HepG2 (cell line): ENCODE measurements at regions not wholly inside any gene's neighbourhood (a gene's known extent, or its start where the extent isn't known, plus 50 kb on each side); places are given as distances from the start of the nearest gene placed in this dataset.

ENCODE experiments used
- ATAC-seq: fragments of 200-7000 bp; cut with Tn5 transposase; 3 replicates; pipeline ENCODE4 v1.9.1; 2020; ENCODE audit warnings: mild to moderate bottlenecking, moderate library complexity
- BruUV-seq: library from RNA; stranded (reverse); fragments of 400-500 nt; replicated peaks from 2 replicates; lab custom pipeline; 2021; lab: Mats Ljungman, UMichigan
- CTCF ChIA-PET: fragments of 300-600 bp; formaldehyde crosslinking; extraction: SDS; loops from one replicate; lab custom pipeline; 2021; ENCODE audit warnings: low total read pairs, inconsistent platforms, low intra/inter-chr PET ratio; lab: Yijun Ruan, JAX
- POLR2A ChIA-PET: fragments of 350-600 bp; sonication (Branson Sonifier 250); formaldehyde crosslinking; loops from one replicate; lab custom pipeline; 2020; ENCODE audit warnings: antibody characterized with exemption, inconsistent platforms; lab: Yijun Ruan, JAX
- DNase-seq: peaks from one replicate; pipeline ENCODE4 v3.0.0-alpha.2; 2015; ENCODE audit warnings: low spot score
- FAIRE-seq: peaks from 3 replicates; lab custom pipeline; 2011; peaks lifted over from hg19 to GRCh38; lab: Jason Lieb, UNC
- H2AFZ ChIP-seq: one replicate; pipeline ENCODE4 v1.6.1; 2011; ENCODE audit warnings: low read length, inconsistent platforms
- H3K27ac ChIP-seq: fragments of 300-600 bp; 3 replicates; pipeline ENCODE4 v1.8.0; 2011; ENCODE audit warnings: mixed run types, mild to moderate bottlenecking, mixed read lengths, low read length, inconsistent platforms; ENCODE audit not compliant: insufficient read depth; ENCODE audit errors: extremely low read length
- H3K27me3 ChIP-seq, 2 experiments: fragments of 200-600 bp in 1 of 2; 2 replicates in 1 of 2; 3 replicates in 1 of 2; pipeline versions ENCODE4 v1.6.0 to v1.8.0; 2011; ENCODE audit warnings: low read length in 2 of 2, mild to moderate bottlenecking in 2 of 2, moderate library complexity in 2 of 2, inconsistent platforms in 1 of 2; ENCODE audit not compliant: insufficient read depth in 2 of 2, control insufficient read depth in 1 of 2
- H3K36me3 ChIP-seq, 2 experiments: fragments of 200-600 bp in 1 of 2; replicated peaks in 1 of 2; 2 replicates in 1 of 2; 3 replicates in 1 of 2; pipeline versions ENCODE4 v1.5.1 to v1.8.0; 2011; ENCODE audit warnings: low read length in 2 of 2, inconsistent platforms in 1 of 2; ENCODE audit not compliant: insufficient read depth in 2 of 2, control insufficient read depth in 1 of 2
- H3K4me1 ChIP-seq: 2 replicates; pipeline ENCODE4 v1.5.1; 2012; ENCODE audit warnings: low read length, inconsistent platforms; ENCODE audit not compliant: insufficient read depth
- H3K4me2 ChIP-seq: 2 replicates; pipeline ENCODE4 v1.6.0; 2011; ENCODE audit warnings: low read depth, low read length, inconsistent platforms
- H3K4me3 ChIP-seq, 3 experiments: fragments of 200-600 bp in 1 of 3; sonication (generic), shearing (Covaris generic) in 1 of 3; replicated peaks in 1 of 3; 2 replicates each; pipeline ENCODE4 v1.5.1; 2011 to 2016; ENCODE audit warnings: low read length in 3 of 3, inconsistent platforms in 2 of 3, low read depth in 2 of 3, mild to moderate bottlenecking in 2 of 3, control low read depth in 1 of 3, mixed read lengths in 1 of 3; ENCODE audit not compliant: insufficient read depth in 1 of 3
- H3K79me2 ChIP-seq: one replicate; pipeline ENCODE4 v1.6.1; 2011; ENCODE audit warnings: low read length, inconsistent platforms; ENCODE audit not compliant: insufficient read depth
- H3K9ac ChIP-seq: 2 replicates; pipeline ENCODE4 v1.6.0; 2011; ENCODE audit warnings: mild to moderate bottlenecking, low read depth, low read length, inconsistent platforms; ENCODE audit not compliant: insufficient read depth
- H3K9me3 ChIP-seq: 2 replicates; pipeline ENCODE4 v1.5.1; 2012; ENCODE audit warnings: mild to moderate bottlenecking, low read length
- H4K20me1 ChIP-seq: 2 replicates; pipeline ENCODE4 v1.6.0; 2011; ENCODE audit warnings: inconsistent platforms, mild to moderate bottlenecking, low read length, moderate library complexity; ENCODE audit not compliant: insufficient read depth
- MEIS2 ChIP-seq: sonication (generic); formaldehyde crosslinking; IDR thresholded peaks from 2 replicates; pipeline ENCODE4 v1.9.0; 2021; ENCODE audit warnings: mild to moderate bottlenecking, missing genetic modification reagents
- NFE2L2 ChIP-seq: fragments of 150-350 bp; IDR thresholded peaks from 2 replicates; pipeline ENCODE4 v1.6.1; 2014; ENCODE audit warnings: low read length
- REL ChIP-seq: sonication (generic); formaldehyde crosslinking; conservative IDR thresholded peaks from 2 replicates; pipeline ENCODE4 v1.8.0; 2022; ENCODE audit warnings: mild to moderate bottlenecking, missing genetic modification reagents, moderate library complexity
- SMAD9 ChIP-seq: sonication (generic); formaldehyde crosslinking; IDR thresholded peaks from 2 replicates; pipeline ENCODE4 v1.5.1; 2020; ENCODE audit warnings: mild to moderate bottlenecking, missing genetic modification reagents
- SRSF1 ChIP-seq: fragments of 200-400 bp; formaldehyde crosslinking; optimal IDR thresholded peaks from 2 replicates; pipeline ENCODE3; 2017; ENCODE audit warnings: mild to moderate bottlenecking, low read depth, low read length, moderate library complexity
- ZNF136 ChIP-seq: sonication (generic); formaldehyde crosslinking; IDR thresholded peaks from 2 replicates; pipeline ENCODE4 v1.8.1; 2022; ENCODE audit warnings: low read depth, mild to moderate bottlenecking, moderate library complexity, missing genetic modification reagents
- ZNF367 ChIP-seq: sonication (generic); formaldehyde crosslinking; IDR thresholded peaks from 2 replicates; pipeline ENCODE4 v1.4.0; 2020; ENCODE audit warnings: missing genetic modification reagents, borderline replicate concordance
- ZNF775 ChIP-seq: sonication (generic); formaldehyde crosslinking; IDR thresholded peaks from 2 replicates; pipeline ENCODE4 v1.4.0; 2020; ENCODE audit warnings: missing genetic modification reagents, mild to moderate bottlenecking, moderate library complexity, borderline replicate concordance
- WGBS: methylation state at CpG from one replicate; pipeline ENCODE4 v1.1.6; 2017; ENCODE audit warnings: low lambda C conversion rate; 5-methylcytosine and 5-hydroxymethylcytosine counted together
- in situ Hi-C: cut with HindIII; loops from 2 replicates; pipeline ENCODE4 v1.10.0; 2017; ENCODE audit warnings: low pct_unique_long_range_greater_than_20kb; ENCODE audit not compliant: extremely low pct_ligation_motif_present
- intact Hi-C: fragments of 100-400 bp; cut with micrococcal nuclease; formaldehyde crosslinking; loops from one replicate; pipeline ENCODE4 v1.10.0; 2022; ENCODE audit not compliant: unreplicated experiment
- TF ChIP-seq, protein P1 (sequence below): sonication (generic); formaldehyde crosslinking; IDR thresholded peaks from 2 replicates; pipeline ENCODE4 v1.4.0; 2020; ENCODE audit warnings: missing genetic modification reagents, mild to moderate bottlenecking, borderline replicate concordance
- TF ChIP-seq, protein P2 (sequence below): sonication (generic); formaldehyde crosslinking; IDR thresholded peaks from 2 replicates; pipeline ENCODE4 v1.5.0; 2020; ENCODE audit warnings: missing genetic modification reagents

DNA sequence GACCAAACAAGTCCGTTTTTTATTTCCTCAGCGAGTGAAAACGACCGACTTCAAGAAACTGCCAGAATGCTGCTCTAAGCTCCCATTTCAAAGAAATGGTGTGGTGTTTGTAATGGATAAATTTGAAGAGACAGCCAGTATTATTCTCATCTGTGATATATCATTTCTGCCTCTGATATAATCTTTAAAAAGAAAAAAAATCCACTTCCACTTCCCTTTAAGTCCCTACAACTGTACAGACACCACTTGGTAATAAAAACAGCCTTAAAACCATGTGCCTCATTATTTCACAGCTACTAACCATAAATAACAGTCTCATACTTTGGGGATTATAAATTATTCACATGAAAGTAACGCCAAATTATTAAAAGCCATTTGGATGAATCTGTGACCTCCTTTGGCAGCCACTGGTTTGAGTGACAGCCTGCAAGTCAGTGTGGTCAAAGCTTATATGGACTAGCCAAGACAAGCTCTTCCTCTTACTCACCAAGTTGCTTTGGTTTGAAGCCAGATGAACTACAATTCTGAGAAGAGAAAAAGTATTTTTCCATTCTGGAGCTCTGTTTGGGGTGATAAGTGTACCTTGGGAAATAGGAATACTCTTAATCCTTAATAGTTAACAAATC, 168.0 kb downstream of the SHOX2 start (continued):
- TF ChIP-seq, protein P1, sequence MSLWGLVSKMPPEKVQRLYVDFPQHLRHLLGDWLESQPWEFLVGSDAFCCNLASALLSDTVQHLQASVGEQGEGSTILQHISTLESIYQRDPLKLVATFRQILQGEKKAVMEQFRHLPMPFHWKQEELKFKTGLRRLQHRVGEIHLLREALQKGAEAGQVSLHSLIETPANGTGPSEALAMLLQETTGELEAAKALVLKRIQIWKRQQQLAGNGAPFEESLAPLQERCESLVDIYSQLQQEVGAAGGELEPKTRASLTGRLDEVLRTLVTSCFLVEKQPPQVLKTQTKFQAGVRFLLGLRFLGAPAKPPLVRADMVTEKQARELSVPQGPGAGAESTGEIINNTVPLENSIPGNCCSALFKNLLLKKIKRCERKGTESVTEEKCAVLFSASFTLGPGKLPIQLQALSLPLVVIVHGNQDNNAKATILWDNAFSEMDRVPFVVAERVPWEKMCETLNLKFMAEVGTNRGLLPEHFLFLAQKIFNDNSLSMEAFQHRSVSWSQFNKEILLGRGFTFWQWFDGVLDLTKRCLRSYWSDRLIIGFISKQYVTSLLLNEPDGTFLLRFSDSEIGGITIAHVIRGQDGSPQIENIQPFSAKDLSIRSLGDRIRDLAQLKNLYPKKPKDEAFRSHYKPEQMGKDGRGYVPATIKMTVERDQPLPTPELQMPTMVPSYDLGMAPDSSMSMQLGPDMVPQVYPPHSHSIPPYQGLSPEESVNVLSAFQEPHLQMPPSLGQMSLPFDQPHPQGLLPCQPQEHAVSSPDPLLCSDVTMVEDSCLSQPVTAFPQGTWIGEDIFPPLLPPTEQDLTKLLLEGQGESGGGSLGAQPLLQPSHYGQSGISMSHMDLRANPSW, result no peak
- TF ChIP-seq NFE2L2, result no peak
- no peak for TF ChIP-seq SRSF1
- TF ChIP-seq ZNF775 (CRISPR knock-in tag), result no peak
- no peak for TF ChIP-seq SMAD9 (CRISPR knock-in tag)
- no peak for TF ChIP-seq MEIS2

DNA sequence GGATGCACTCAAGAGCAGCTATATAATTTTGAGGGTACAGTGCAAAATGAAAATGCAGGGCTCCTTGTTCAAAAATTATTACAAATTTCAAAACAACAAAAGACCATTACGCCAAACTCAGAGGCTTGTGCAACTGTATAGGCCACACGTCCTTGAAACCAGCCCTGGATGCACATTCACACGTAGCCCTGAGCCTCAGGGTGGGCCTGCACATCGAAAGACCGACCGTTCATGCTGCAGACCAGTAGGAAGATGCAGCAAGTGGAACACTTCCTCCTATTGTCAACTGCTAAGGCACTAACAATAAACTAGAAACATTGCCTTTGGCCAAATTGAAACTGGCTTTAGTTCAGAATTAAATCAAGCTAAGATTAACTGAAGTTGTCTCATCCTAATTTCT, 174.7 kb downstream of the SHOX2 start:
- in situ Hi-C loops, result no loop called here
- H3K27me3 ChIP-seq, result no peaks in the 10 kb centered on the region
- TF ChIP-seq ZNF367, result no peak
- TF ChIP-seq ZNF136, result no peak
- TF ChIP-seq REL (CRISPR knock-in tag), result no peak
- TF ChIP-seq, protein P2, sequence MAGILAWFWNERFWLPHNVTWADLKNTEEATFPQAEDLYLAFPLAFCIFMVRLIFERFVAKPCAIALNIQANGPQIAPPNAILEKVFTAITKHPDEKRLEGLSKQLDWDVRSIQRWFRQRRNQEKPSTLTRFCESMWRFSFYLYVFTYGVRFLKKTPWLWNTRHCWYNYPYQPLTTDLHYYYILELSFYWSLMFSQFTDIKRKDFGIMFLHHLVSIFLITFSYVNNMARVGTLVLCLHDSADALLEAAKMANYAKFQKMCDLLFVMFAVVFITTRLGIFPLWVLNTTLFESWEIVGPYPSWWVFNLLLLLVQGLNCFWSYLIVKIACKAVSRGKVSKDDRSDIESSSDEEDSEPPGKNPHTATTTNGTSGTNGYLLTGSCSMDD (CRISPR knock-in tag), result no peak
- ATAC-seq (no peak), FAIRE-seq (no peak), DNase-seq (no peak)
- intact Hi-C loops, result no loop called here
- H3K4me3 ChIP-seq, result no peak overlapping the region
- POLR2A ChIA-PET, result no interaction called here
- no peak overlapping the region for H3K27ac ChIP-seq
- 7% methylated on average over 6 of the region's 6 CpGs for WGBS
- no peaks in the 10 kb centered on the region for H3K9me3 ChIP-seq
- no peaks in the 10 kb centered on the region for H3K4me1 ChIP-seq
- H3K4me2 ChIP-seq, result no peak overlapping the region
- no peaks in the 10 kb centered on the region for H3K79me2 ChIP-seq
- H3K9ac ChIP-seq, result no peak overlapping the region
- no peak overlapping the region for H2AFZ ChIP-seq
- CTCF ChIA-PET, result no interaction called here
- no TSS peak for BruUV-seq
- H3K36me3 ChIP-seq, result no peaks in the 10 kb centered on the region
- H4K20me1 ChIP-seq, result no peaks in the 10 kb centered on the region
